OCI-LY3 (cell line): ENCODE measurements at regions not wholly inside any gene's neighbourhood (a gene's known extent, or its start where the extent isn't known, plus 50 kb on each side); places are given as distances from the start of the nearest gene placed in this dataset.

Experiments used
- EZH2phosphoT487 ChIP-seq: fragments of 200-600 bp; shearing (Covaris generic); IDR thresholded peaks from 2 replicates; pipeline ENCODE4 v1.6.1; 2018; ENCODE audit warnings: antibody characterized with exemption, mixed run types, low read depth
- TF ChIP-seq, protein P1 (sequence below): fragments of 200-600, 300-600 bp; sonication (generic); IDR thresholded peaks from 2 replicates; pipeline ENCODE4 v1.5.1; 2014; ENCODE audit warnings: antibody characterized with exemption, low read length, low read depth

DNA sequence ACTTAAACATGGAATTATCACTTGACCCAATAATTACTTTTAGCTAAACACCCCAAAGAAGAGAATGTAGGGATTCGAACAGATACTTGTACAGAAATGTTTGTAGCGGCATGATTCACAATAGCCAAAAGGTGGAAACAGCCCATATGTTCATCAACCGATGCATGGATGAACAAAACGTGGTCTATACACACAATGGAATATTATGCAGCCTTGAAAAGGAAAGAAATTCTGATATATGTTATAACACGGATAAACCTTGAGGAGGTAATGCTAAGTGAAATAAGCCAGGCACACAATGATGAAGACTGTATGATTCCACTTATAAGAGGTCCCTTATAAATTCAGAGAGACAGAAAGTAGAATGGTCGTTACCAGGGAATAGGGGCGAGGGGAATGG lies 659.4 kb downstream of the MED13L start:
- TF ChIP-seq, protein P1, sequence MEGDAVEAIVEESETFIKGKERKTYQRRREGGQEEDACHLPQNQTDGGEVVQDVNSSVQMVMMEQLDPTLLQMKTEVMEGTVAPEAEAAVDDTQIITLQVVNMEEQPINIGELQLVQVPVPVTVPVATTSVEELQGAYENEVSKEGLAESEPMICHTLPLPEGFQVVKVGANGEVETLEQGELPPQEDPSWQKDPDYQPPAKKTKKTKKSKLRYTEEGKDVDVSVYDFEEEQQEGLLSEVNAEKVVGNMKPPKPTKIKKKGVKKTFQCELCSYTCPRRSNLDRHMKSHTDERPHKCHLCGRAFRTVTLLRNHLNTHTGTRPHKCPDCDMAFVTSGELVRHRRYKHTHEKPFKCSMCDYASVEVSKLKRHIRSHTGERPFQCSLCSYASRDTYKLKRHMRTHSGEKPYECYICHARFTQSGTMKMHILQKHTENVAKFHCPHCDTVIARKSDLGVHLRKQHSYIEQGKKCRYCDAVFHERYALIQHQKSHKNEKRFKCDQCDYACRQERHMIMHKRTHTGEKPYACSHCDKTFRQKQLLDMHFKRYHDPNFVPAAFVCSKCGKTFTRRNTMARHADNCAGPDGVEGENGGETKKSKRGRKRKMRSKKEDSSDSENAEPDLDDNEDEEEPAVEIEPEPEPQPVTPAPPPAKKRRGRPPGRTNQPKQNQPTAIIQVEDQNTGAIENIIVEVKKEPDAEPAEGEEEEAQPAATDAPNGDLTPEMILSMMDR, result no peak
- no peak for TF ChIP-seq EZH2phosphoT487
